IMR-90 (cell line): ENCODE measurements at regions not wholly inside any gene's neighbourhood (a gene's known extent, or its start where the extent isn't known, plus 50 kb on each side); places are given as distances from the start of the nearest gene placed in this dataset.

ENCODE experiments used
- BHLHE40 ChIP-seq: fragments of 150-350 bp; IDR thresholded peaks from 2 replicates; pipeline ENCODE4 v1.6.1; 2016; ENCODE audit warnings: mild to moderate bottlenecking, low read depth, low read length
- CTCF ChIP-seq: conservative IDR thresholded peaks from 2 replicates; pipeline ENCODE4 v1.5.1; 2012; ENCODE audit warnings: mild to moderate bottlenecking, low read depth, low read length, improper control_type of control experiment
- MAFK ChIP-seq: IDR thresholded peaks from 2 replicates; pipeline ENCODE4 v1.6.1; 2012; ENCODE audit warnings: low read depth, low read length, improper control_type of control experiment
- MAZ ChIP-seq: IDR thresholded peaks from 2 replicates; pipeline ENCODE4 v1.6.1; 2012; ENCODE audit warnings: low read depth, mild to moderate bottlenecking, low read length, improper control_type of control experiment, moderate library complexity, borderline replicate concordance
- MXI1 ChIP-seq: IDR thresholded peaks from 2 replicates; pipeline ENCODE4 v1.6.1; 2012; ENCODE audit warnings: low read depth, mild to moderate bottlenecking, low read length, moderate library complexity, borderline replicate concordance
- POLR2A ChIP-seq: IDR thresholded peaks from 2 replicates; pipeline ENCODE4 v1.6.1; 2012; ENCODE audit warnings: mild to moderate bottlenecking, low read depth, low read length
- RAD21 ChIP-seq: IDR thresholded peaks from 2 replicates; pipeline ENCODE4 v1.6.1; 2012; ENCODE audit warnings: low read length, improper control_type of control experiment
- RCOR1 ChIP-seq: IDR thresholded peaks from 2 replicates; pipeline ENCODE4 v1.6.1; 2012; ENCODE audit warnings: mild to moderate bottlenecking, low read length, improper control_type of control experiment; ENCODE audit not compliant: insufficient replicate concordance
- TF ChIP-seq, protein P1 (sequence below): fragments of 150-350 bp; IDR thresholded peaks from 2 replicates; pipeline ENCODE4 v1.6.1; 2017; ENCODE audit warnings: mild to moderate bottlenecking, antibody characterized with exemption, low read length, low read depth
- TF ChIP-seq, protein P2 (sequence below): fragments of 150-350 bp; IDR thresholded peaks from 2 replicates; pipeline ENCODE4 v1.6.1; 2016; ENCODE audit warnings: low read depth, mild to moderate bottlenecking, low read length, moderate library complexity, borderline replicate concordance

DNA sequence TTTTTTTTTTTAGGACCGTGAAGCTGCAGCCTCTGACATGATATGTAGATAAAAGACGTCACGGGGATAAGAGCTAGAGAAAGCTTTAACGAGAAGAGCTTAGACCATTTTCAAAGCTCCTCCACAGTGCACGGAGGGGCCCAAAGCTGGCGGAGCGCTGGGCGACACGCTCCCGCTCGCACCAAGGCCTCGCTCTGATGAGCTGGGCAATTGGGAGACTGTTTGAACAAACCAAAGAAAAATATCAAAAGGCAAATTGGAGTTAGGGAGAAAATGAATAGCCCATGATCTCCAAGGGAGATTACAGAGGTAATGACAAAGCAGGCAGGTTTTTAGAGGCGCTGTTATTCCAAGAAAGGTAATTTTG lies 179.4 kb downstream of the SREK1 start:
- TF ChIP-seq POLR2A: no peak
- TF ChIP-seq, protein P1, sequence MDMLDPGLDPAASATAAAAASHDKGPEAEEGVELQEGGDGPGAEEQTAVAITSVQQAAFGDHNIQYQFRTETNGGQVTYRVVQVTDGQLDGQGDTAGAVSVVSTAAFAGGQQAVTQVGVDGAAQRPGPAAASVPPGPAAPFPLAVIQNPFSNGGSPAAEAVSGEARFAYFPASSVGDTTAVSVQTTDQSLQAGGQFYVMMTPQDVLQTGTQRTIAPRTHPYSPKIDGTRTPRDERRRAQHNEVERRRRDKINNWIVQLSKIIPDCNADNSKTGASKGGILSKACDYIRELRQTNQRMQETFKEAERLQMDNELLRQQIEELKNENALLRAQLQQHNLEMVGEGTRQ: no peak
- no peak for TF ChIP-seq MAFK
- TF ChIP-seq RCOR1: no peak
- TF ChIP-seq CTCF: no peak
- TF ChIP-seq BHLHE40: no peak
- no peak for TF ChIP-seq MAZ
- TF ChIP-seq, protein P2, sequence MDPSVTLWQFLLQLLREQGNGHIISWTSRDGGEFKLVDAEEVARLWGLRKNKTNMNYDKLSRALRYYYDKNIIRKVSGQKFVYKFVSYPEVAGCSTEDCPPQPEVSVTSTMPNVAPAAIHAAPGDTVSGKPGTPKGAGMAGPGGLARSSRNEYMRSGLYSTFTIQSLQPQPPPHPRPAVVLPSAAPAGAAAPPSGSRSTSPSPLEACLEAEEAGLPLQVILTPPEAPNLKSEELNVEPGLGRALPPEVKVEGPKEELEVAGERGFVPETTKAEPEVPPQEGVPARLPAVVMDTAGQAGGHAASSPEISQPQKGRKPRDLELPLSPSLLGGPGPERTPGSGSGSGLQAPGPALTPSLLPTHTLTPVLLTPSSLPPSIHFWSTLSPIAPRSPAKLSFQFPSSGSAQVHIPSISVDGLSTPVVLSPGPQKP: no peak
- no peak for TF ChIP-seq RAD21
- TF ChIP-seq MXI1: no peak
